HEK293 (cell line): ENCODE measurements at regions not wholly inside any gene's neighbourhood (a gene's known extent, or its start where the extent isn't known, plus 50 kb on each side); places are given as distances from the start of the nearest gene placed in this dataset.

ENCODE experiments used
- CTCF ChIA-PET: fragments of 350-600 bp; formaldehyde crosslinking; extraction: SDS; loops from one replicate; lab custom pipeline; 2021; ENCODE audit warnings: antibody characterized with exemption; lab: Yijun Ruan, JAX
- POLR2A ChIA-PET: fragments of 300-600 bp; formaldehyde crosslinking; extraction: SDS; loops from one replicate; lab custom pipeline; 2020; ENCODE audit warnings: antibody characterized with exemption, inconsistent platforms; lab: Yijun Ruan, JAX
- H3K27ac ChIP-seq: fragments of 200-500 bp; sonication (Bioruptor generic); 2 replicates; pipeline ENCODE4 v1.5.1; 2014; ENCODE audit warnings: low read depth, low read length, control low read depth, inconsistent platforms; ENCODE audit errors: extremely low read depth
- H3K36me3 ChIP-seq, 2 experiments: fragments of 200-500 bp in 1 of 2; sonication (Bioruptor generic) in 1 of 2; 1 replicate in 1 of 2; 2 replicates in 1 of 2; pipeline ENCODE4 v1.5.1; 2014 to 2017; ENCODE audit warnings: inconsistent platforms in 2 of 2, low read length in 2 of 2; ENCODE audit not compliant: control insufficient read depth in 2 of 2, insufficient read depth in 1 of 2
- H3K4me1 ChIP-seq: fragments of 200-500 bp; sonication (Bioruptor generic); 2 replicates; pipeline ENCODE4 v1.5.1; 2014; ENCODE audit warnings: mild to moderate bottlenecking, low read length, inconsistent platforms; ENCODE audit not compliant: control insufficient read depth, insufficient read depth
- H3K4me3 ChIP-seq: 2 replicates; pipeline ENCODE4 v1.5.1; 2011; ENCODE audit warnings: low read depth, mild to moderate bottlenecking, control low read depth, low read length, moderate library complexity
- H3K9me3 ChIP-seq: fragments of 200-500 bp; sonication (Bioruptor generic); 2 replicates; pipeline ENCODE4 v1.5.1; 2014; ENCODE audit warnings: low read depth, low read length, inconsistent platforms; ENCODE audit not compliant: control insufficient read depth, insufficient read depth
- KLF16 ChIP-seq: fragments of 450-650 bp; formaldehyde crosslinking; IDR thresholded peaks from 2 replicates; pipeline ENCODE4 v1.5.1; 2017; ENCODE audit warnings: missing biosample characterization, missing genetic modification characterization
- KLF9 ChIP-seq: fragments of 450-650 bp; formaldehyde crosslinking; IDR thresholded peaks from 2 replicates; pipeline ENCODE4 v1.5.1; 2016; ENCODE audit warnings: missing biosample characterization, missing genetic modification characterization, low read depth
- TCF7L2 ChIP-seq: IDR thresholded peaks from 2 replicates; pipeline ENCODE4 v1.6.1; 2011; ENCODE audit warnings: low read depth, mild to moderate bottlenecking, inconsistent platforms, low read length, moderate library complexity, borderline replicate concordance
- TRIM28 ChIP-seq: IDR thresholded peaks from 2 replicates; pipeline ENCODE4 v1.6.1; 2011; ENCODE audit warnings: low read length, control low read depth, borderline replicate concordance
- YY2 ChIP-seq: fragments of 450-650 bp; formaldehyde crosslinking; IDR thresholded peaks from 2 replicates; pipeline ENCODE4 v1.5.1; 2016; ENCODE audit warnings: missing biosample characterization, missing genetic modification characterization
- ZBTB48 ChIP-seq: fragments of 450-650 bp; formaldehyde crosslinking; IDR thresholded peaks from 2 replicates; pipeline ENCODE4 v1.5.1; 2016; ENCODE audit warnings: missing biosample characterization, missing genetic modification characterization
- ZNF175 ChIP-seq: fragments of 450-650 bp; formaldehyde crosslinking; IDR thresholded peaks from 2 replicates; pipeline ENCODE4 v1.5.1; 2016; ENCODE audit warnings: missing biosample characterization, missing genetic modification characterization
- ZNF24 ChIP-seq: fragments of 450-650 bp; formaldehyde crosslinking; IDR thresholded peaks from 2 replicates; pipeline ENCODE4 v1.5.1; 2016; ENCODE audit warnings: missing biosample characterization, missing genetic modification characterization
- ZNF335 ChIP-seq: fragments of 450-650 bp; formaldehyde crosslinking; conservative IDR thresholded peaks from 2 replicates; pipeline ENCODE4 v1.5.1; 2016; ENCODE audit warnings: missing biosample characterization, missing genetic modification characterization
- ZNF433 ChIP-seq: fragments of 450-650 bp; formaldehyde crosslinking; IDR thresholded peaks from 2 replicates; pipeline ENCODE4 v1.5.1; 2016; ENCODE audit warnings: missing biosample characterization, missing genetic modification characterization, low read depth
- ZNF529 ChIP-seq: fragments of 450-650 bp; formaldehyde crosslinking; IDR thresholded peaks from 2 replicates; pipeline ENCODE4 v1.5.1; 2017; ENCODE audit warnings: missing genetic modification characterization, missing biosample characterization; ENCODE audit not compliant: insufficient replicate concordance
- ZNF560 ChIP-seq: fragments of 450-650 bp; formaldehyde crosslinking; IDR thresholded peaks from 2 replicates; pipeline ENCODE4 v1.5.1; 2017; ENCODE audit warnings: missing biosample characterization, missing genetic modification characterization, borderline replicate concordance
- ZNF600 ChIP-seq: fragments of 450-650 bp; formaldehyde crosslinking; IDR thresholded peaks from 2 replicates; pipeline ENCODE4 v1.5.1; 2016; ENCODE audit warnings: missing biosample characterization, missing genetic modification characterization
- ZNF623 ChIP-seq: fragments of 450-650 bp; formaldehyde crosslinking; IDR thresholded peaks from 2 replicates; pipeline ENCODE4 v1.5.1; 2016; ENCODE audit warnings: missing biosample characterization, missing genetic modification characterization
- ZNF677 ChIP-seq: fragments of 450-650 bp; IDR thresholded peaks from 2 replicates; pipeline ENCODE4 v1.5.0; 2018; ENCODE audit warnings: missing biosample characterization, mild to moderate bottlenecking, missing genetic modification characterization, moderate library complexity
- ZNF776 ChIP-seq: fragments of 450-650 bp; formaldehyde crosslinking; IDR thresholded peaks from 2 replicates; pipeline ENCODE4 v1.5.0; 2017; ENCODE audit warnings: missing biosample characterization, missing genetic modification characterization, borderline replicate concordance
- ZNF843 ChIP-seq: fragments of 450-650 bp; formaldehyde crosslinking; IDR thresholded peaks from 2 replicates; pipeline ENCODE4 v1.5.1; 2016; ENCODE audit warnings: missing biosample characterization, missing genetic modification characterization
- TF ChIP-seq, protein P1 (sequence below): fragments of 450-650 bp; formaldehyde crosslinking; IDR thresholded peaks from 2 replicates; pipeline ENCODE4 v1.5.1; 2017; ENCODE audit warnings: missing biosample characterization, missing genetic modification characterization
- TF ChIP-seq, protein P2 (sequence below): fragments of 450-650 bp; formaldehyde crosslinking; IDR thresholded peaks from 2 replicates; pipeline ENCODE4 v1.5.1; 2017; ENCODE audit warnings: missing biosample characterization, missing genetic modification characterization
- TF ChIP-seq, protein P3 (sequence below): fragments of 450-650 bp; IDR thresholded peaks from 2 replicates; pipeline ENCODE4 v1.5.1; 2018; ENCODE audit warnings: missing biosample characterization, mild to moderate bottlenecking, missing genetic modification characterization
- TF ChIP-seq, protein P4 (sequence below): fragments of 450-650 bp; formaldehyde crosslinking; IDR thresholded peaks from 2 replicates; pipeline ENCODE4 v1.5.1; 2016; ENCODE audit warnings: missing biosample characterization, missing genetic modification characterization
- TF ChIP-seq, protein P5 (sequence below): fragments of 450-650 bp; formaldehyde crosslinking; IDR thresholded peaks from 2 replicates; pipeline ENCODE4; 2016; ENCODE audit warnings: missing biosample characterization, missing genetic modification characterization
- TF ChIP-seq, protein P6 (sequence below): fragments of 450-650 bp; formaldehyde crosslinking; IDR thresholded peaks from 2 replicates; pipeline ENCODE4 v1.5.1; 2016; ENCODE audit warnings: missing biosample characterization, missing genetic modification characterization

DNA sequence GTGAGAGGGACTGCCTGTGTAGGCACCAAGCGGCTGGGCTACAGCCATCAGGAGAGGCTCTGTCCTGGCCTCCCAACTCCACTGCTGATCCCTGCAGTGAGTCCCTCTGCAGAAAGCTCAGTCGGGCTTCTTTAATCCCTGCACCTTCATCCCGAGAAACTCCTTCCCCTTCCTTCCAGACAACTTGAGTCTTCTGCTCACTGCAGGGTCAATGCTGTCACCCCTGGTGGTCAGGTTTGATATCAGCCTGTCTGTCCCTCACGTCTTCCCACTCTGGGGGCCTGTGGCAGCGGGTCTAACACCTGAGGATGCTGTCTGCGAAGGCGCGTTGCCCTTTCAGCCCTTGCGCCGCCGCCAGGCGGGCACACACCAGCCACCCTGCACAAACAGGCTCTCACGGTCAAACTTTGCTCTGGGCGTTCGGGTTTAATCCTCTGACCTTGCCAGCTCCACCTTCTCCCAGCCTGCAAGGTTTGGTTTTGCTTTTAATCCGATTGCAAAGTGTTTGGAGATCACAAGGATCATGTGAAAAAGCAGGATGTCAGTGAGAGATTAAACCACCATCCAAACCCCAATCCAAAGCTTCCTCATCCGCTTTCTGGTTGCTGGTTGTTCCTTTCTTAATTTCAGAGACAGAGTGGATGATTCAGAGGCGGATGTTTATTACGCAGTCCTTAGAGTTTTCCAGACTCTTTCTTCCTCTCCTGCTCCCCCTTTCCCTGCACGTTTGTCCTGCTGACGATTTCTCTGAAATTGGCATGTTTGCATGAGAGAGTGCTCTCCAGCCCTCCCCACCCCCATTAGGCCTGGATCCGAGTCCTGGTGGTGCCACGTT lies 74.8 kb upstream of the SLC34A2 start:
- CTCF ChIA-PET: no interaction called here
- no peaks in the 10 kb centered on the region for H3K9me3 ChIP-seq
- no peak overlapping the region for H3K27ac ChIP-seq
- POLR2A ChIA-PET: no interaction called here
- H3K4me1 ChIP-seq: no peaks in the 10 kb centered on the region
- H3K36me3 ChIP-seq: no peaks in the 10 kb centered on the region
- TF ChIP-seq YY2 (tag by site-specific recombination) (no peak), ZNF623 (tag by site-specific recombination) (no peak), KLF16 (tag by site-specific recombination) (no peak), ZNF433 (tag by site-specific recombination) (no peak), ZNF335 (tag by site-specific recombination) (no peak)
- H3K4me3 ChIP-seq: no peak overlapping the region

DNA sequence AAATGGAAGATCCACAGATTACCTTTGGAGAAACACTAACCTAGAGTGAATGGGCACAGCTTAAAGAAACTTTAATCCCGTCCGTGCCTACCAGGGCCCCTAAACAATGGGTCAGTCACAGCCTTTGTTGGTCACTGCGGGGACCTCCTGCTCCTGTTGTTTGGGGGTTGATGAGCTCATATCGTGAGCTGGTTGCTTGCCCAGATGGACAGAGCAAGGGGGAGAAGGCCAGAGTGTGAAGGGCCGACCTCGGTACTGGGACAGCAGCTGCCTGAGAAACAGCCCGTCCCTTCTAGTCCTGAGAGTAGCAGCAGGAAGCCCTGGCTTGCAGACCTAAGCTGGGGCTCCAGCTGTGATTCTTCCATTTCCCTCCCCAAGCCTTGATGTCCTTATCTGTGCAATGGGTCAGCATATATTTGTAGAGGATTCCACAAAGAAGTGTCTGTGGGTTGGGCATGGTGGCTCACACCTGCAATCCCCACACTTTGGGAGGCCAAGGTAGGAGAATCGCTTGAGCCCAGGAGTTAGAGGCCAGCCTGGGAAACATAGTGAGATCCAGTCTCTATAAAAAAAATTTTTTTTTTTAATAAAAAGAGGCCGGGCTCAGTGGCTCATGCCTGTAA lies 69.6 kb upstream of the SLC34A2 start:
- POLR2A ChIA-PET: no interaction called here
- H3K4me3 ChIP-seq: no peak overlapping the region
- H3K9me3 ChIP-seq: no peaks in the 10 kb centered on the region
- no peaks in the 10 kb centered on the region for H3K4me1 ChIP-seq
- CTCF ChIA-PET: interaction anchor here (0.7 kb wide), 1 partner anchor 38 kb away, joined by 5 read pairs; no protein-coding TSS in a partner anchor
- H3K27ac ChIP-seq: no peak overlapping the region
- H3K36me3 ChIP-seq: no peaks in the 10 kb centered on the region
- TF ChIP-seq, protein P1, sequence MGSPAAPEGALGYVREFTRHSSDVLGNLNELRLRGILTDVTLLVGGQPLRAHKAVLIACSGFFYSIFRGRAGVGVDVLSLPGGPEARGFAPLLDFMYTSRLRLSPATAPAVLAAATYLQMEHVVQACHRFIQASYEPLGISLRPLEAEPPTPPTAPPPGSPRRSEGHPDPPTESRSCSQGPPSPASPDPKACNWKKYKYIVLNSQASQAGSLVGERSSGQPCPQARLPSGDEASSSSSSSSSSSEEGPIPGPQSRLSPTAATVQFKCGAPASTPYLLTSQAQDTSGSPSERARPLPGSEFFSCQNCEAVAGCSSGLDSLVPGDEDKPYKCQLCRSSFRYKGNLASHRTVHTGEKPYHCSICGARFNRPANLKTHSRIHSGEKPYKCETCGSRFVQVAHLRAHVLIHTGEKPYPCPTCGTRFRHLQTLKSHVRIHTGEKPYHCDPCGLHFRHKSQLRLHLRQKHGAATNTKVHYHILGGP (tag by site-specific recombination): no peak
- TF ChIP-seq ZNF529 (no peak), KLF9 (tag by site-specific recombination) (no peak), ZNF24 (tag by site-specific recombination) (no peak), ZNF677 (tag by site-specific recombination) (no peak), KLF16 (tag by site-specific recombination) (no peak), ZNF560 (tag by site-specific recombination) (no peak), ZNF175 (tag by site-specific recombination) (no peak), TCF7L2 (no peak), ZBTB48 (tag by site-specific recombination) (no peak), ZNF776 (tag by site-specific recombination) (no peak), TRIM28 (no peak), ZNF600 (tag by site-specific recombination) (no peak), ZNF843 (tag by site-specific recombination) (no peak)
- TF ChIP-seq, protein P2, sequence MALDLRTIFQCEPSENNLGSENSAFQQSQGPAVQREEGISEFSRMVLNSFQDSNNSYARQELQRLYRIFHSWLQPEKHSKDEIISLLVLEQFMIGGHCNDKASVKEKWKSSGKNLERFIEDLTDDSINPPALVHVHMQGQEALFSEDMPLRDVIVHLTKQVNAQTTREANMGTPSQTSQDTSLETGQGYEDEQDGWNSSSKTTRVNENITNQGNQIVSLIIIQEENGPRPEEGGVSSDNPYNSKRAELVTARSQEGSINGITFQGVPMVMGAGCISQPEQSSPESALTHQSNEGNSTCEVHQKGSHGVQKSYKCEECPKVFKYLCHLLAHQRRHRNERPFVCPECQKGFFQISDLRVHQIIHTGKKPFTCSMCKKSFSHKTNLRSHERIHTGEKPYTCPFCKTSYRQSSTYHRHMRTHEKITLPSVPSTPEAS: no peak
- TF ChIP-seq, protein P3, sequence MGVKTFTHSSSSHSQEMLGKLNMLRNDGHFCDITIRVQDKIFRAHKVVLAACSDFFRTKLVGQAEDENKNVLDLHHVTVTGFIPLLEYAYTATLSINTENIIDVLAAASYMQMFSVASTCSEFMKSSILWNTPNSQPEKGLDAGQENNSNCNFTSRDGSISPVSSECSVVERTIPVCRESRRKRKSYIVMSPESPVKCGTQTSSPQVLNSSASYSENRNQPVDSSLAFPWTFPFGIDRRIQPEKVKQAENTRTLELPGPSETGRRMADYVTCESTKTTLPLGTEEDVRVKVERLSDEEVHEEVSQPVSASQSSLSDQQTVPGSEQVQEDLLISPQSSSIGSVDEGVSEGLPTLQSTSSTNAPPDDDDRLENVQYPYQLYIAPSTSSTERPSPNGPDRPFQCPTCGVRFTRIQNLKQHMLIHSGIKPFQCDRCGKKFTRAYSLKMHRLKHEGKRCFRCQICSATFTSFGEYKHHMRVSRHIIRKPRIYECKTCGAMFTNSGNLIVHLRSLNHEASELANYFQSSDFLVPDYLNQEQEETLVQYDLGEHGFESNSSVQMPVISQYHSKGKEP: no peak
- TF ChIP-seq, protein P4, sequence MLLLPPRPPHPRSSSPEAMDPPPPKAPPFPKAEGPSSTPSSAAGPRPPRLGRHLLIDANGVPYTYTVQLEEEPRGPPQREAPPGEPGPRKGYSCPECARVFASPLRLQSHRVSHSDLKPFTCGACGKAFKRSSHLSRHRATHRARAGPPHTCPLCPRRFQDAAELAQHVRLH (tag by site-specific recombination): no peak
- TF ChIP-seq, protein P5, sequence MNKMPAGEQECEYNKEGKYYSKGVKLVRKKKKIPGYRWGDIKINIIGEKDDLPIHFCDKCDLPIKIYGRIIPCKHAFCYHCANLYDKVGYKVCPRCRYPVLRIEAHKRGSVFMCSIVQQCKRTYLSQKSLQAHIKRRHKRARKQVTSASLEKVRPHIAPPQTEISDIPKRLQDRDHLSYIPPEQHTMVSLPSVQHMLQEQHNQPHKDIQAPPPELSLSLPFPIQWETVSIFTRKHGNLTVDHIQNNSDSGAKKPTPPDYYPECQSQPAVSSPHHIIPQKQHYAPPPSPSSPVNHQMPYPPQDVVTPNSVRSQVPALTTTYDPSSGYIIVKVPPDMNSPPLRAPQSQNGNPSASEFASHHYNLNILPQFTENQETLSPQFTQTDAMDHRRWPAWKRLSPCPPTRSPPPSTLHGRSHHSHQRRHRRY (tag by site-specific recombination): no peak
- TF ChIP-seq, protein P6, sequence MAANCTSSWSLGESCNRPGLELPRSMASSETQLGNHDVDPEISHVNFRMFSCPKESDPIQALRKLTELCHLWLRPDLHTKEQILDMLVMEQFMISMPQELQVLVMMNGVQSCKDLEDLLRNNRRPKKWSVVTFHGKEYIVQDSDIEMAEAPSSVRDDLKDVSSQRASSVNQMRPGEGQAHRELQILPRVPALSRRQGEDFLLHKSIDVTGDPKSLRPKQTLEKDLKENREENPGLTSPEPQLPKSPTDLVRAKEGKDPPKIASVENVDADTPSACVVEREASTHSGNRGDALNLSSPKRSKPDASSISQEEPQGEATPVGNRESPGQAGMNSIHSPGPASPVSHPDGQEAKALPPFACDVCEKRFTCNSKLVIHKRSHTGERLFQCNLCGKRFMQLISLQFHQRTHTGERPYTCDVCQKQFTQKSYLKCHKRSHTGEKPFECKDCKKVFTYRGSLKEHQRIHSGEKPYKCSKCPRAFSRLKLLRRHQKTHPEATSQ (tag by site-specific recombination): no peak
